K562 (cell line): ENCODE measurements at regions not wholly inside any gene's neighbourhood (a gene's known extent, or its start where the extent isn't known, plus 50 kb on each side); places are given as distances from the start of the nearest gene placed in this dataset.
A peak's percentile ranks its signal among the peaks of the same experiment; 100 is the strongest.

Source experiments
- BRD9 ChIP-seq: fragments of 450-650 bp; IDR thresholded peaks from 2 replicates; pipeline ENCODE4 v1.6.1; 2018; ENCODE audit warnings: low read depth; ENCODE audit not compliant: partially characterized antibody
- CREM ChIP-seq: IDR thresholded peaks from 2 replicates; pipeline ENCODE4 v1.6.1; 2014; ENCODE audit warnings: antibody characterized with exemption, low read depth
- FOXA3 ChIP-seq, 2 experiments: fragments of 450-650 bp in 1 of 2; sonication (generic) in 1 of 2; formaldehyde crosslinking; IDR thresholded peaks in 1 of 2; conservative IDR thresholded peaks in 1 of 2; 2 replicates each; pipeline versions ENCODE4 v1.4.0 to v1.8.0; 2020 to 2022; ENCODE audit warnings: mild to moderate bottlenecking in 2 of 2, missing genetic modification reagents in 1 of 2
- MEIS2 ChIP-seq: fragments of 450-650 bp; IDR thresholded peaks from 2 replicates; pipeline ENCODE4 v1.6.1; 2014; ENCODE audit warnings: mild to moderate bottlenecking; ENCODE audit not compliant: partially characterized antibody
- NFE2 ChIP-seq: IDR thresholded peaks from 2 replicates; pipeline ENCODE4 v1.6.1; 2014; ENCODE audit warnings: antibody characterized with exemption, low read depth
- PCBP1 ChIP-seq: fragments of 200-400 bp; formaldehyde crosslinking; IDR thresholded peaks from 2 replicates; pipeline ENCODE4 v1.6.1; 2018; ENCODE audit warnings: mild to moderate bottlenecking, low read depth, low read length; ENCODE audit not compliant: poor library complexity, severe bottlenecking
- RCOR1 ChIP-seq, 2 experiments: IDR thresholded peaks; 2 replicates each; pipeline ENCODE4 v1.6.1; 2012; ENCODE audit warnings: low read depth in 2 of 2, low read length in 2 of 2, borderline replicate concordance in 1 of 2, improper control_type of control experiment in 1 of 2
- SMAD4 ChIP-seq: fragments of 250-450 bp; sonication (Bioruptor Pico); conservative IDR thresholded peaks from 2 replicates; pipeline ENCODE4 v1.8.0; 2021; ENCODE audit warnings: inconsistent platforms, mild to moderate bottlenecking, moderate library complexity
- SMARCC2 ChIP-seq: fragments of 450-650 bp; IDR thresholded peaks from 2 replicates; pipeline ENCODE4 v1.6.1; 2017; ENCODE audit warnings: antibody characterized with exemption, moderate library complexity, mild to moderate bottlenecking, low read depth
- SRSF3 ChIP-seq: fragments of 200-400 bp; formaldehyde crosslinking; IDR thresholded peaks from 2 replicates; pipeline ENCODE4 v1.6.1; 2016; ENCODE audit warnings: mild to moderate bottlenecking, low read length, moderate library complexity; ENCODE audit not compliant: insufficient read depth
- ZEB2 ChIP-seq: fragments of 450-650 bp; IDR thresholded peaks from 2 replicates; pipeline ENCODE4 v1.6.1; 2016
- ZNF12 ChIP-seq: sonication (generic); formaldehyde crosslinking; IDR thresholded peaks from 2 replicates; pipeline ENCODE4 v1.4.0; 2020; ENCODE audit warnings: mild to moderate bottlenecking, missing genetic modification reagents
- TF ChIP-seq, protein P1 (sequence below): fragments of 450-650 bp; formaldehyde crosslinking; IDR thresholded peaks from 2 replicates; pipeline ENCODE4 v1.4.0; 2022; ENCODE audit warnings: missing genetic modification characterization
- TF ChIP-seq, protein P2 (sequence below): fragments of 450-650 bp; IDR thresholded peaks from 2 replicates; pipeline ENCODE4 v1.6.1; 2016
- TF ChIP-seq, protein P3 (sequence below): fragments of 450-650 bp; formaldehyde crosslinking; IDR thresholded peaks from 2 replicates; pipeline ENCODE4 v1.4.0; 2020; ENCODE audit warnings: mild to moderate bottlenecking, moderate library complexity
- TF ChIP-seq, protein P4 (sequence below): fragments of 450-650 bp; IDR thresholded peaks from 2 replicates; pipeline ENCODE4 v1.6.1; 2017; ENCODE audit warnings: antibody characterized with exemption, mild to moderate bottlenecking
- TF ChIP-seq, protein P5 (sequence below), 2 experiments: fragments of 450-650 bp in 1 of 2; sonication (generic) in 1 of 2; formaldehyde crosslinking in 1 of 2; IDR thresholded peaks in 1 of 2; conservative IDR thresholded peaks in 1 of 2; 2 replicates each; pipeline versions ENCODE4 v1.6.1 to v1.8.1; 2016 to 2023; ENCODE audit warnings: mild to moderate bottlenecking in 2 of 2, moderate library complexity in 2 of 2, inconsistent platforms in 1 of 2, missing genetic modification reagents in 1 of 2

DNA sequence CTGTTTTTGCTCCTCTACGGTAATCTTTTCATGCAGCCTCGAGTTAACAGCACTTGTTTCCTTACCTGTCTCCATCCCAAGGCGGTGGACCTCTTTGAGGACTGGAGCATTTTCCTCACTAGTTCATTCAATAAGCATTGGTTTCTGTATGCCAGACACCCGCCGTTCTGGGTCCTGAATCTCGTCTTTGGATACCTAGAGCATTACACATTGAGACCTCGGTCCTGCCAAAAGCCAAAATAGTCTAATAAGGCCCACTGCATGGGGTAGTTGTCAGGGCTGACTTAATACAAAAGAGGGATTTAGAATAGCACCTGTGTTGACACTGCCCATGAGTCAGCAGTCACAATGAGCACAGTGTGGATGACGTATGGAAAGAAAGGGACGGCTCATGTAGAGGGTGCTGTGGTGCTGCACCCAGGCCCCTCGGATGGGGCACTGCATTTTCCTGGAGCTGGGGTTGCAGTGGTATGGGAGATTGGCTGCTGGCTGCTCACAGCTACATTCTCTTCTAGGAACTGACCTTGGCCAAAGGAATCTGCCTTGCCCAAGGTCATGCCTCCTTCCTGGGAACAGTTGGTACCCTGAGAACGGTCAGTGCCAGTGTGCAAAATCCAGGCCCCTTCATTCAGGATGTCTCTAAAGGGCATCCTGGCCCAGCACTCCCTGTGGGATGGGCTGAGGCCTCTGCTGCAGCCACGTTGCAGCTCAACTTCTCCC, 126.9 kb upstream of the NCK2 start (continued):
- TF ChIP-seq, protein P1, sequence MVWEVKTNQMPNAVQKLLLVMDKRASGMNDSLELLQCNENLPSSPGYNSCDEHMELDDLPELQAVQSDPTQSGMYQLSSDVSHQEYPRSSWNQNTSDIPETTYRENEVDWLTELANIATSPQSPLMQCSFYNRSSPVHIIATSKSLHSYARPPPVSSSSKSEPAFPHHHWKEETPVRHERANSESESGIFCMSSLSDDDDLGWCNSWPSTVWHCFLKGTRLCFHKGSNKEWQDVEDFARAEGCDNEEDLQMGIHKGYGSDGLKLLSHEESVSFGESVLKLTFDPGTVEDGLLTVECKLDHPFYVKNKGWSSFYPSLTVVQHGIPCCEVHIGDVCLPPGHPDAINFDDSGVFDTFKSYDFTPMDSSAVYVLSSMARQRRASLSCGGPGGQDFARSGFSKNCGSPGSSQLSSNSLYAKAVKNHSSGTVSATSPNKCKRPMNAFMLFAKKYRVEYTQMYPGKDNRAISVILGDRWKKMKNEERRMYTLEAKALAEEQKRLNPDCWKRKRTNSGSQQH (CRISPR knock-in tag) = no peak
- peak; percentile 40 for TF ChIP-seq MEIS2
- TF ChIP-seq FOXA3 (CRISPR knock-in tag; conservative IDR thresholded peaks at IDR 0.05 in 1 of 2, IDR thresholded peaks at IDR 0.05 in 1 of 2) = peak; percentile 61 to 88; a peak in 2 of 4 replicates
- no peak for TF ChIP-seq BRD9
- TF ChIP-seq, protein P2, sequence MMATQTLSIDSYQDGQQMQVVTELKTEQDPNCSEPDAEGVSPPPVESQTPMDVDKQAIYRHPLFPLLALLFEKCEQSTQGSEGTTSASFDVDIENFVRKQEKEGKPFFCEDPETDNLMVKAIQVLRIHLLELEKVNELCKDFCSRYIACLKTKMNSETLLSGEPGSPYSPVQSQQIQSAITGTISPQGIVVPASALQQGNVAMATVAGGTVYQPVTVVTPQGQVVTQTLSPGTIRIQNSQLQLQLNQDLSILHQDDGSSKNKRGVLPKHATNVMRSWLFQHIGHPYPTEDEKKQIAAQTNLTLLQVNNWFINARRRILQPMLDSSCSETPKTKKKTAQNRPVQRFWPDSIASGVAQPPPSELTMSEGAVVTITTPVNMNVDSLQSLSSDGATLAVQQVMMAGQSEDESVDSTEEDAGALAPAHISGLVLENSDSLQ = no peak
- TF ChIP-seq ZNF12 (CRISPR knock-in tag) = no peak
- TF ChIP-seq SMAD4 = 0 out of 2 replicates have a peak, but pooled peaks have one; percentile 13
- 0 out of 4 replicates have a peak, but pooled peaks of 1 of the 2 experiments have one; percentile 5 for TF ChIP-seq RCOR1 (IDR thresholded peaks at IDR 0.05; ENCODE audit: borderline replicate concordance in 1 of 2, low read depth in 2 of 2, low read length in 2 of 2)
- TF ChIP-seq, protein P3, sequence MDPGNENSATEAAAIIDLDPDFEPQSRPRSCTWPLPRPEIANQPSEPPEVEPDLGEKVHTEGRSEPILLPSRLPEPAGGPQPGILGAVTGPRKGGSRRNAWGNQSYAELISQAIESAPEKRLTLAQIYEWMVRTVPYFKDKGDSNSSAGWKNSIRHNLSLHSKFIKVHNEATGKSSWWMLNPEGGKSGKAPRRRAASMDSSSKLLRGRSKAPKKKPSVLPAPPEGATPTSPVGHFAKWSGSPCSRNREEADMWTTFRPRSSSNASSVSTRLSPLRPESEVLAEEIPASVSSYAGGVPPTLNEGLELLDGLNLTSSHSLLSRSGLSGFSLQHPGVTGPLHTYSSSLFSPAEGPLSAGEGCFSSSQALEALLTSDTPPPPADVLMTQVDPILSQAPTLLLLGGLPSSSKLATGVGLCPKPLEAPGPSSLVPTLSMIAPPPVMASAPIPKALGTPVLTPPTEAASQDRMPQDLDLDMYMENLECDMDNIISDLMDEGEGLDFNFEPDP (CRISPR knock-in tag) = no peak
- peak; percentile 95 for TF ChIP-seq NFE2
- TF ChIP-seq ZEB2 = 0 out of 2 replicates have a peak, but pooled peaks have one; percentile 12
- peak; percentile 83 for TF ChIP-seq CREM
- TF ChIP-seq, protein P4, sequence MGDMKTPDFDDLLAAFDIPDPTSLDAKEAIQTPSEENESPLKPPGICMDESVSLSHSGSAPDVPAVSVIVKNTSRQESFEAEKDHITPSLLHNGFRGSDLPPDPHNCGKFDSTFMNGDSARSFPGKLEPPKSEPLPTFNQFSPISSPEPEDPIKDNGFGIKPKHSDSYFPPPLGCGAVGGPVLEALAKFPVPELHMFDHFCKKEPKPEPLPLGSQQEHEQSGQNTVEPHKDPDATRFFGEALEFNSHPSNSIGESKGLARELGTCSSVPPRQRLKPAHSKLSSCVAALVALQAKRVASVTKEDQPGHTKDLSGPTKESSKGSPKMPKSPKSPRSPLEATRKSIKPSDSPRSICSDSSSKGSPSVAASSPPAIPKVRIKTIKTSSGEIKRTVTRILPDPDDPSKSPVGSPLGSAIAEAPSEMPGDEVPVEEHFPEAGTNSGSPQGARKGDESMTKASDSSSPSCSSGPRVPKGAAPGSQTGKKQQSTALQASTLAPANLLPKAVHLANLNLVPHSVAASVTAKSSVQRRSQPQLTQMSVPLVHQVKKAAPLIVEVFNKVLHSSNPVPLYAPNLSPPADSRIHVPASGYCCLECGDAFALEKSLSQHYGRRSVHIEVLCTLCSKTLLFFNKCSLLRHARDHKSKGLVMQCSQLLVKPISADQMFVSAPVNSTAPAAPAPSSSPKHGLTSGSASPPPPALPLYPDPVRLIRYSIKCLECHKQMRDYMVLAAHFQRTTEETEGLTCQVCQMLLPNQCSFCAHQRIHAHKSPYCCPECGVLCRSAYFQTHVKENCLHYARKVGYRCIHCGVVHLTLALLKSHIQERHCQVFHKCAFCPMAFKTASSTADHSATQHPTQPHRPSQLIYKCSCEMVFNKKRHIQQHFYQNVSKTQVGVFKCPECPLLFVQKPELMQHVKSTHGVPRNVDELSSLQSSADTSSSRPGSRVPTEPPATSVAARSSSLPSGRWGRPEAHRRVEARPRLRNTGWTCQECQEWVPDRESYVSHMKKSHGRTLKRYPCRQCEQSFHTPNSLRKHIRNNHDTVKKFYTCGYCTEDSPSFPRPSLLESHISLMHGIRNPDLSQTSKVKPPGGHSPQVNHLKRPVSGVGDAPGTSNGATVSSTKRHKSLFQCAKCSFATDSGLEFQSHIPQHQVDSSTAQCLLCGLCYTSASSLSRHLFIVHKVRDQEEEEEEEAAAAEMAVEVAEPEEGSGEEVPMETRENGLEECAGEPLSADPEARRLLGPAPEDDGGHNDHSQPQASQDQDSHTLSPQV = peak; percentile 50; the same call in 1 of the 2 replicates
- no peak for TF ChIP-seq PCBP1
- no peak for TF ChIP-seq SRSF3
- TF ChIP-seq, protein P5, sequence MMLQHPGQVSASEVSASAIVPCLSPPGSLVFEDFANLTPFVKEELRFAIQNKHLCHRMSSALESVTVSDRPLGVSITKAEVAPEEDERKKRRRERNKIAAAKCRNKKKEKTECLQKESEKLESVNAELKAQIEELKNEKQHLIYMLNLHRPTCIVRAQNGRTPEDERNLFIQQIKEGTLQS (IDR thresholded peaks at IDR 0.05) = peak; percentile 80
- TF ChIP-seq, protein P5 (CRISPR knock-in tag; conservative IDR thresholded peaks at IDR 0.05) = no peak
- TF ChIP-seq SMARCC2 = 0 out of 2 replicates have a peak, but pooled peaks have one; percentile 21
